ENCODE measurements at regions not wholly inside any gene's neighbourhood (a gene's known extent, or its start where the extent isn't known, plus 50 kb on each side); places are given as distances from the start of the nearest gene placed in this dataset.
A peak's percentile ranks its signal among the peaks of the same experiment; 100 is the strongest.

DNA sequence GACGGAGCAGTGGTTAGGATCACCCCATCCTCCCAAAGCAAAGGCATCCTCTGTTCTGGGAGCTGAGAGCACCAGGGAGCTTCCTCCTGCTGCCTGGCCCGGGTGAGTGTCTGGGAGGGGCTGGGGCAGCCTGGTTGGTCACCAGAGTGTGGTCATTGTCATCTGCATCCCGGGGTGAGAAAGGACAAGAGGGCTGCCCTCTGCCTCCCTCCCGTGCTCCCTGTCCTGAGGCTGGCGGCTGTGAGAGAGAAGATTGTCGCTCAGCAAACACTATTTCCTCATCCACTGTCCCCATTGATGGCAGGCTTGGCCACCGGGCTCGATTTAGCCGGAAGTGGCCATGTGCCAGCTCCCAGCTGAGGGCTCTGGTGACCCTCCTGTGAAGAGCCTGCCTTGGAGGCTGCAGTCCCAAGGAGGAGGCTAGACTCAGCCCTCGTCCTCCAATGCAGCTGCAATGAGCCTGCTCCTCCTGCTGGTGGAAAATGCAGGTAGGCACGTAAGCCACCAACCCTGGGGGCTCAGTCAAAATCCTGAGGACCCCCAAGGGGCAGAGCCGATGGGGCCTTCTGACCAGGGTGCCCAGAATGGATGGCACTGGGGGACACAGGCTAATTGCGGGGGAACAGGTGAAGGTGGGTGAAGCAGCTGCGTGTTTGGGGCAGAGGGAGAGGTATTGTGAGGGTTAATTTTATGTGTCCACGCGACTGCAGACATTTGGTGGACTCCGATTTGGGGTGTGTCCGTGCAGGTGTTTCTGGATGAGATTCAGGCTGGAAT, 155.7 kb downstream of the KIF26A start:
- Histone ChIP-seq H3K27ac (peak overlapping the region in 1 of 2 experiments; percentile 79; a peak in 2 of 6 replicates), H3K4me2 (peak overlapping the region; percentile 9; the same call in 1 of the 3 replicates), H3K4me1 (peaks cover 21% of the 10 kb centered on the region), H3K4me3 (no peak overlapping the region), H3K9me3 (no peaks in the 10 kb centered on the region)
- ATAC-seq: peak; percentile 45 to 66; a peak in 4 of 6 replicates
- CTCF ChIA-PET: interaction anchor here (0.6 to 1.7 kb wide), 10 partner anchors 9 to 364 kb away, joined by 3 to 6 read pairs (median 3); no protein-coding TSS in a partner anchor
- POLR2A ChIA-PET: no interaction called here
- WGBS (ENCODE audit: missing lambda C conversion rate): 29% methylated on average over 15 of the region's 18 CpGs
- DNase-seq (ENCODE audit: low read depth in 1 of 2, low spot score in 1 of 2): peak; percentile 23 to 26
- no peak for FAIRE-seq
- TF ChIP-seq, protein P1, sequence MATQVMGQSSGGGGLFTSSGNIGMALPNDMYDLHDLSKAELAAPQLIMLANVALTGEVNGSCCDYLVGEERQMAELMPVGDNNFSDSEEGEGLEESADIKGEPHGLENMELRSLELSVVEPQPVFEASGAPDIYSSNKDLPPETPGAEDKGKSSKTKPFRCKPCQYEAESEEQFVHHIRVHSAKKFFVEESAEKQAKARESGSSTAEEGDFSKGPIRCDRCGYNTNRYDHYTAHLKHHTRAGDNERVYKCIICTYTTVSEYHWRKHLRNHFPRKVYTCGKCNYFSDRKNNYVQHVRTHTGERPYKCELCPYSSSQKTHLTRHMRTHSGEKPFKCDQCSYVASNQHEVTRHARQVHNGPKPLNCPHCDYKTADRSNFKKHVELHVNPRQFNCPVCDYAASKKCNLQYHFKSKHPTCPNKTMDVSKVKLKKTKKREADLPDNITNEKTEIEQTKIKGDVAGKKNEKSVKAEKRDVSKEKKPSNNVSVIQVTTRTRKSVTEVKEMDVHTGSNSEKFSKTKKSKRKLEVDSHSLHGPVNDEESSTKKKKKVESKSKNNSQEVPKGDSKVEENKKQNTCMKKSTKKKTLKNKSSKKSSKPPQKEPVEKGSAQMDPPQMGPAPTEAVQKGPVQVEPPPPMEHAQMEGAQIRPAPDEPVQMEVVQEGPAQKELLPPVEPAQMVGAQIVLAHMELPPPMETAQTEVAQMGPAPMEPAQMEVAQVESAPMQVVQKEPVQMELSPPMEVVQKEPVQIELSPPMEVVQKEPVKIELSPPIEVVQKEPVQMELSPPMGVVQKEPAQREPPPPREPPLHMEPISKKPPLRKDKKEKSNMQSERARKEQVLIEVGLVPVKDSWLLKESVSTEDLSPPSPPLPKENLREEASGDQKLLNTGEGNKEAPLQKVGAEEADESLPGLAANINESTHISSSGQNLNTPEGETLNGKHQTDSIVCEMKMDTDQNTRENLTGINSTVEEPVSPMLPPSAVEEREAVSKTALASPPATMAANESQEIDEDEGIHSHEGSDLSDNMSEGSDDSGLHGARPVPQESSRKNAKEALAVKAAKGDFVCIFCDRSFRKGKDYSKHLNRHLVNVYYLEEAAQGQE (IDR thresholded peaks at IDR 0.05): no peak
- TF ChIP-seq MYC (IDR thresholded peaks at IDR 0.05; ENCODE audit: borderline replicate concordance, low read length): no peak
- TF ChIP-seq CBX2 (IDR thresholded peaks at IDR 0.05; ENCODE audit: borderline replicate concordance, low read depth): no peak
- TF ChIP-seq HDAC2 (IDR thresholded peaks at IDR 0.05): no peak
- no peak for TF ChIP-seq KDM5A (IDR thresholded peaks at IDR 0.05)
- TF ChIP-seq RCOR1 (IDR thresholded peaks at IDR 0.05; ENCODE audit: low read depth, low read length): no peak
- TF ChIP-seq, protein P2, sequence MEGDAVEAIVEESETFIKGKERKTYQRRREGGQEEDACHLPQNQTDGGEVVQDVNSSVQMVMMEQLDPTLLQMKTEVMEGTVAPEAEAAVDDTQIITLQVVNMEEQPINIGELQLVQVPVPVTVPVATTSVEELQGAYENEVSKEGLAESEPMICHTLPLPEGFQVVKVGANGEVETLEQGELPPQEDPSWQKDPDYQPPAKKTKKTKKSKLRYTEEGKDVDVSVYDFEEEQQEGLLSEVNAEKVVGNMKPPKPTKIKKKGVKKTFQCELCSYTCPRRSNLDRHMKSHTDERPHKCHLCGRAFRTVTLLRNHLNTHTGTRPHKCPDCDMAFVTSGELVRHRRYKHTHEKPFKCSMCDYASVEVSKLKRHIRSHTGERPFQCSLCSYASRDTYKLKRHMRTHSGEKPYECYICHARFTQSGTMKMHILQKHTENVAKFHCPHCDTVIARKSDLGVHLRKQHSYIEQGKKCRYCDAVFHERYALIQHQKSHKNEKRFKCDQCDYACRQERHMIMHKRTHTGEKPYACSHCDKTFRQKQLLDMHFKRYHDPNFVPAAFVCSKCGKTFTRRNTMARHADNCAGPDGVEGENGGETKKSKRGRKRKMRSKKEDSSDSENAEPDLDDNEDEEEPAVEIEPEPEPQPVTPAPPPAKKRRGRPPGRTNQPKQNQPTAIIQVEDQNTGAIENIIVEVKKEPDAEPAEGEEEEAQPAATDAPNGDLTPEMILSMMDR (IDR thresholded peaks at IDR 0.05): peak; percentile 29; the same call in 2 of the 3 replicates
- TF ChIP-seq CEBPB (IDR thresholded peaks at IDR 0.05): no peak
- no peak for TF ChIP-seq ZC3H11A (IDR thresholded peaks at IDR 0.05)
- no peak for TF ChIP-seq GATA3 (IDR thresholded peaks at IDR 0.05; ENCODE audit: borderline replicate concordance)
- TF ChIP-seq JUN (IDR thresholded peaks at IDR 0.05): no peak
- TF ChIP-seq SMC3 (IDR thresholded peaks at IDR 0.05): peak; percentile 27; the same call in 1 of the 3 replicates
- no peak for TF ChIP-seq NPAS2 (CRISPR knock-in tag; IDR thresholded peaks at IDR 0.05; ENCODE audit: borderline replicate concordance)
- peak; percentile 18 to 24; a peak in 1 of 5 replicates for TF ChIP-seq RAD21 (conservative IDR thresholded peaks at IDR 0.05 in 1 of 2, IDR thresholded peaks at IDR 0.05 in 1 of 2)

DNA sequence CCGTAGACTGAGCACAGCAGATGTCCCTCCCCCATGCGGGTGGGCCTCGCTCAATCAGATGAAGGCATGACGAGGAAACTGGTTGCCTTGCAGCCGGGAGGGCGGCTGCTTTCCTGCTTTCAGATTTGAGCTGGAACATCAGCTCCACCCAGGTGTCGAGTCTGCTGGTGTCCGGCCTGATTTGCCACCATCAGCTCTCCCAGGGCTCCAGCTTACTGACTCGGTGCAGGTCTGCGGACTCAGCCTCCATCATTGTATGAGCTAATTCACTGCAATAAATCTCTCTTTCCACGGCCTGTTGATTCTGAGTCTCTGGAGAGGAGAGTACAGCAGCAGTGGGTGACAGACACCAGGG, 156.2 kb downstream of the KIF26A start:
- ChIA-PET POLR2A (no interaction called here), CTCF (interaction anchor here (0.6 to 1.7 kb wide), 9 partner anchors 8 to 363 kb away, joined by 3 to 6 read pairs (median 3); no protein-coding TSS in a partner anchor)
- TF ChIP-seq PHF8 (IDR thresholded peaks at IDR 0.05; ENCODE audit: borderline replicate concordance, low read depth): no peak
- TF ChIP-seq ESRRA (IDR thresholded peaks at IDR 0.05; ENCODE audit: borderline replicate concordance, low read length): no peak
- TF ChIP-seq CHD2 (IDR thresholded peaks at IDR 0.05; ENCODE audit: low read length, partially characterized antibody): no peak
- no peak for TF ChIP-seq CBX8 (IDR thresholded peaks at IDR 0.05)
- peak overlapping the region in 1 of 2 experiments; percentile 79; a peak in 2 of 6 replicates for H3K27ac ChIP-seq
- 80% methylated on average over 11 of the region's 11 CpGs for WGBS (ENCODE audit: missing lambda C conversion rate)
- peaks cover 21% of the 10 kb centered on the region for H3K4me1 ChIP-seq
- FAIRE-seq: no peak
- ATAC-seq: no peak
- no peaks in the 10 kb centered on the region for H3K9me3 ChIP-seq
- H3K4me3 ChIP-seq: no peak overlapping the region
- no peak for DNase-seq (ENCODE audit: low read depth in 1 of 2, low spot score in 1 of 2)
- no peak overlapping the region for H3K4me2 ChIP-seq

Data from A549 (cell line).